Activated CD8-positive, alpha-beta memory T cell treated with anti-CD3 and anti-CD28 coated beads for 1 hour (primary cell): ENCODE measurements at regions not wholly inside any gene's neighbourhood (a gene's known extent, or its start where the extent isn't known, plus 50 kb on each side); places are given as distances from the start of the nearest gene placed in this dataset.

Source experiments
- DNase-seq, 2 donors: peaks; one replicate each; pipeline ENCODE4 v3.0.0-alpha.2; 2020; ENCODE audit warnings: low read depth in 1 of 2; ENCODE audit errors: extremely low read depth in 1 of 2

- DNase-seq: no peak
These were observed 603.7 kb upstream of the CFAP20DC start for GRCh38 chr3:59653405-59654122.

GRCh38 chr3:59644479-59645402 lies 594.9 kb upstream of the CFAP20DC start:
- DNase-seq: no peak

GRCh38 chr3:59641169-59641899 lies 591.5 kb upstream of the CFAP20DC start:
- no peak for DNase-seq

GRCh38 chr3:59632760-59633573 lies 583.1 kb upstream of the CFAP20DC start:
- DNase-seq: no peak

- no peak for DNase-seq
These were observed 581.7 kb upstream of the CFAP20DC start for GRCh38 chr3:59631482-59631881.

GRCh38 chr3:59621037-59621436 lies 571.2 kb upstream of the CFAP20DC start:
- DNase-seq: no peak

GRCh38 chr3:59620325-59620724 lies 570.5 kb upstream of the CFAP20DC start:
- no peak for DNase-seq

GRCh38 chr3:59612444-59612715 lies 562.6 kb upstream of the CFAP20DC start:
- no peak for DNase-seq

- DNase-seq: no peak
These were observed 562.0 kb upstream of the CFAP20DC start for GRCh38 chr3:59611649-59612443.

GRCh38 chr3:59609657-59610348 lies 560.0 kb upstream of the CFAP20DC start:
- DNase-seq: no peak

GRCh38 chr3:59608356-59608755 lies 558.5 kb upstream of the CFAP20DC start:
- no peak for DNase-seq

GRCh38 chr3:59607656-59608055 lies 557.8 kb upstream of the CFAP20DC start:
- DNase-seq: no peak

- DNase-seq: no peak
These were observed 556.9 kb upstream of the CFAP20DC start for GRCh38 chr3:59606638-59607266.

GRCh38 chr3:59605944-59606534 lies 556.2 kb upstream of the CFAP20DC start:
- DNase-seq: no peak

GRCh38 chr3:59605318-59605717 lies 555.5 kb upstream of the CFAP20DC start:
- no peak for DNase-seq

- no peak for DNase-seq
These were observed 551.7 kb upstream of the CFAP20DC start for GRCh38 chr3:59601486-59601885.

GRCh38 chr3:59600631-59601030 lies 550.8 kb upstream of the CFAP20DC start:
- DNase-seq: no peak

GRCh38 chr3:59596741-59597140 lies 546.9 kb upstream of the CFAP20DC start:
- DNase-seq: no peak

- no peak for DNase-seq
These were observed 546.0 kb upstream of the CFAP20DC start for GRCh38 chr3:59595830-59596229.
